HG02588 (cell line): ENCODE measurements at regions not wholly inside any gene's neighbourhood (a gene's known extent, or its start where the extent isn't known, plus 50 kb on each side); places are given as distances from the start of the nearest gene placed in this dataset.
"Not testable (repeated sequence)": the region's sequence is repeated elsewhere in the genome, so short reads cannot be mapped to it uniquely, and the experiment has no call there.

ENCODE experiments used
- ATAC-seq: cut with Tn5 transposase; IDR thresholded peaks from one replicate; pipeline ENCODE4 v1.9.1; 2021; ENCODE audit warnings: mild to moderate bottlenecking, moderate library complexity; ENCODE audit not compliant: unreplicated experiment

DNA sequence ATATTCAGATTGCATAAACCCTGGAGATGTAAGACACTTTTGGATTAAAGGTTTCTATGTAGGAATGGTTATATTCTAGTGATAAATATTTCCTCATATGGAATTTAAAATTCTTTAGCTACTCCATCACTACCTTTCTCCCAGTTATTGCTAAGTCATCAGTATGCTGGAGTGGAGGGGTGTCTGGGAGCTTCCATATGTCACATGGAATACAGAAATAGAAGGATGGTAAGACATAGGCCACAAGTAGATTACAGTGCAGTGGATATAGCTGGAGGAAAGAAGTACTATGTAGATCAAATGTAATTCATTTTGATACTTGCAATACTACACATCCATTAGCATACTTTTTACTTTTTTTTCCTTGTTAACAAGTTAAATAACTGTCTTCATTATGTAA, 428.4 kb downstream of the ARL4A start:
- no peak for ATAC-seq

DNA sequence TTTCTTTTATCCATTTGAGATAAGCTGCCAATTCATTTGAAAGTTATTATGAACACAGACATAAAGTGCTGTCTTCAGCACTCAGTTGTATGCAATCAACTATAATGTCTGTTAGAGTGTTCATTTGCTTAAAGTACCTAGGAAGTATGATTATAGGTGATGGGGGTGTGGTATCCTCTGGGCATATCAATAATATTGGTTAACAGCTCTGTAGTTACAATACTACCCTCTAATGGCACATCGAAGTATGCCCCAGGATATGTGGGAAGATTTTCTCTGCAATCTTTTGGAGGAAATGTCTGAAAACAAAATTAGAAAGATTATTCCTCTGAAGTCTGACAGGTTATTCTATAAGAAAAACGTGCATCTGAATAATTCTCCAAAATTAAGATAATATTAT, 429.7 kb downstream of the ARL4A start:
- no peak for ATAC-seq

DNA sequence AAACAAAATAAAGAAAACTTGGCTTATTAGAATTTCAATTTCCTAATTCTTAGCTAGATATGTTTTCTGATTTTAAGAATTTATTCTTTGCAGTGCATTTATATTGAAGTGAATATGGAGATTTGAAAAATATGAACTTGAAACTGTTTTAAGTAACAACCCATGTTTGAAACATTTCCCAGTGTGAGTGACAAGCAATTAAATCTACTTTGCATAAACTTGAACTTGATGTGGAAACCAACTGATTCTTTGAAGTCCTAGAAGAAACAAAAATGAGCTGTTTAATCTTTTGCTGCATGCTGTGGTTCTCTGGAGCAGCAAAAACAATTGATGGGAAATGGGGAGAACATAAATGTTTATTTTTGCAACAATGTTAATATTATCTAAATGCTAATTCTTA, 430.2 kb downstream of the ARL4A start:
- ATAC-seq, result no peak

DNA sequence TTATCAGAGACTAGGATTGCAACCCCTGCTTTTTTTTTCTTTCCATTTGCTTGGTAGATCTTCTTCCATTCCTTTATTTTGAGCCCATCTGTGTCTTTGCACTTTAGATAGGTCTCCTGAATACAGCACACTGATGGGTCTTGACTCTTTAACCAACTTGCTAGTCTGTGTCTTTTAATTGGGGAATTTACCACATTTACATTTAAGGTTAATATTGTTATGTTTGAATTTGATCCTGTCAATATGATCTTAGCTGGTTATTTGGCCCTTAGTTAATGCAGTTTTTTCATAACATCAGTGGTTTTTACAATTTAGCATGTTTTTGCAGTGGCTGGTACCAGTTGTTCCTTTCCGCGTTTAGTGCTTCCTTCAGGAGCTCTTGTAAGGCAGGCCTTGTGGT, 437.2 kb downstream of the ARL4A start:
- ATAC-seq, result not testable (repeated sequence)

DNA sequence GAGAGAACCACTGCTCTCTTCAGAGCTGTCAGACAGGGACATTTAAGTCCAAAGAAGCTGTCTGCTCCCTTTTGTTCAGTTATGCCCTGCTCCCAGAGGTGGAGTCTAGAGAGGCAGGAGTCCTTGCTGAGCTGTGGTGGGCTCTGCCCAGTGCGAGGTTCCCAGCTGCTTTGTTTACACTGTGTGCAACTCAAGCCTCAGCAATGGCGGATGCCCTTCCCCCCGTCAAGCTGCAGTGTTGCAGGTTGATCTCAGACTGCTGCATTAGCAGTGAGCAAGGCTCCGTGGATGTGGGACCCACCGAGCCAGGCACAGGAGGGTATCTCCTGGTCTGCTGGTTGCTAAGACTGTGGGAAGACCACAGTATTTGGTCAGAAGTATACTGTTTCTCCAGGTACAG, 438.9 kb downstream of the ARL4A start:
- no peak for ATAC-seq

DNA sequence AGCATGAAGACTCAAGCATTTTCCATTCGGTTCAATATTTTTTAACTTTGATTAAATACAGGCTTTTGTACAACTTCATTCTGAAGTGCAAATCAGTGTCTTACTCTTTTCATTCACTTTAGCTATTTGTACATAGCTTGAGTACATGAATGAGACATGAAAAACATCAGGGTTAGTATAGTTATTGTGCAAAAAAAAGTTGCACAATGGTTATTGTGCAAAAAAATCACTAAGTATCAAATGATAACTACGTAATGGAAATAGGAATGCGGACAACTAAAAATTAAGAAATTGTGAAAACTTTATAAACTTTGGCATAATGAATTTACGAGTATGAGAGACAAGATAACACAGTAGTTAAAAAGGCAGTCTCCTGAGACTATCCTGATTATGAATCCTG, 442.9 kb downstream of the ARL4A start:
- ATAC-seq, result no peak

DNA sequence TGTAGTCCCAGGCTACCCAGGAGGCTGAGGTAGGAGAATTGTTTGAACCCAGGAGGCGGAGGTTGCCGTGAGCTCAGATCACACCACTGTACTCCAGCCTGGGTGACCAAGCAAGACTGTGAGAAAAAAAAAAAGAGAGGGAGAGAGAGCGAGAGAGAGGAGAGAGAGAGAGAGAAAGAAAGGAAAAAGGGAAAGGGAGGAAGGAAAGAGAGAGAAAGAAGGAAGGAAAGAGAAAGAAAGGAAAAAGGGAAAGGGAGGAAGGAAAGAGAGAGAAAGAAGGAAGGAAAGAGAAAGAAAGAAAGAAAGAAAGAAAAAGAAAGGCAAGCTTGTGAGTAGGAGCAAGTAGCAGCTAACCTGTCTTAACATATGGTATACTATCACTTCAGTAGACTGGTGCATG, 443.5 kb downstream of the ARL4A start:
- not testable (repeated sequence) for ATAC-seq

DNA sequence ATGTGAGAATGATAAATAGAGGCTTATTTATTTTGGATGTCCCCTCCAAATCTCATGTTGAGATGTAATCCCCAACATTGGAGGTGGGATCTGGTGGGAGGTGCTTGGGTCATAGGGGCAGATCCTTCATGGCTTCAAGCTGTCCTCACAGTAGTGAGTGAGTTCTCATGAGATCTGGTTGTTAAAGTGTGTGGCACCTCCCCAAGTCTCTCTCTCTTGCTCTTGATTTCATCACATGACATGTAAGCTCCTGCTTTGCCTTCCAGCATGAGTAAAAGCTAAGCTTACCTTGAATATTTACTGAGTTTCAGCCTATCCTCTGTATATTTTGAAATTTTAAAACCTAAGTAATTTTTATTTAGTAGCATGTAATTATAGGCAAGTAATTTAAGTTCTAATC, 444.9 kb downstream of the ARL4A start:
- ATAC-seq, result no peak

DNA sequence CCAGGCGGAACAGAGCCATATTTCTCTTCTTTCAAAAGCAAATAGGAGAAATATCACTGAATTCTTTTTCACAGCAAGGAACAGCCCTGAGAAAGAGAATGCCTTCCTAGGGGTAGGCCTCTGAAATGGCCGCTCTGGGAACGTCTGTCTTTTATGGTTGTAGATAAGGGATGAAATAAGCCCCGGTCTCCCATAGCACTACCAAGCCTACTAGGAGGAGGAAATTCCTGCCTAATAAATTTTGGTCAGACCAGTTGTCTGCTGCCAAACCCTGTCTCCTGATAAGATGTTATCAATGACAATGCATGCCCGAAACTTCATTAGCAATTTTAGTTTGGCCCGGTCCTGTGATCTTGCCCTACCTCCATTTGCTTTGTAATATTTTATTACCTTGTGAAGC, 448.9 kb downstream of the ARL4A start:
- not testable (repeated sequence) for ATAC-seq

DNA sequence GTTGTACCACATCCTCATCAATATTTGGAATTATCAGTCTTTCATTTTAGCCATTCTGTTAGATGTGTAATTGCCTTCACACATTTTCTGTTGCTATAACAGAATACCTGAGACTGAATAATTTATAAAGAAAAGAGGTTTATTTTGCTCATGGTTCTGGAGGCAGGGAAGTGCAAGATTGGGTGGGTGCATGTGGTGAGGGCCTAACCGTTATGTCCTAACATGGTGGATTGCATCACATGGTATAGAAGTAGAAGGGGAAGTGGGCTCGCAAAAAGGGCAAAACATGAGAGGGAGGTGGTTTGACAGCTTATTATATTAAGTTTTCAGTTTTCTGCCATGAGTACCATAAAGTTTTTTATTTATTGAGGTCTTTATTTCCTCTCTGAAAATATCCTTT, 452.0 kb downstream of the ARL4A start:
- ATAC-seq, result no peak

DNA sequence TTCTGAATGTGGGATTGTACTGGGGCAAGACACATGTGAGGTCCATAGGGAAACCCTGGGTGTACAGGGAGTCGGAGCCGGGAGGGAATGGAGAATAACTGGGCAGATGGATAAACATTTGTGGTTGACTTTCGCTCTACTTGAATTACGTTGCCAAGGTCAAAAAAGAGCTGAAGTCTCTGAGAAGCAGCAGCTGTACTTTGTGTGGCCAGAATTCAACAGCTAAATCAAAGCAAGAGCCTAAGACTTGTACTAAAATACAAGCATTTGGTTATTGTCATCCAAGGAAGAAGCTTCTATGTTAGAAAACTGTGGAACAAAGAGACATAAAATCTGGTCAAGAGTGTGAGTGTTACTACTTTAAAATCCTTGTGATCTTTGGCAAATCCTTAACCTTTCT, 457.2 kb downstream of the ARL4A start:
- no peak for ATAC-seq

DNA sequence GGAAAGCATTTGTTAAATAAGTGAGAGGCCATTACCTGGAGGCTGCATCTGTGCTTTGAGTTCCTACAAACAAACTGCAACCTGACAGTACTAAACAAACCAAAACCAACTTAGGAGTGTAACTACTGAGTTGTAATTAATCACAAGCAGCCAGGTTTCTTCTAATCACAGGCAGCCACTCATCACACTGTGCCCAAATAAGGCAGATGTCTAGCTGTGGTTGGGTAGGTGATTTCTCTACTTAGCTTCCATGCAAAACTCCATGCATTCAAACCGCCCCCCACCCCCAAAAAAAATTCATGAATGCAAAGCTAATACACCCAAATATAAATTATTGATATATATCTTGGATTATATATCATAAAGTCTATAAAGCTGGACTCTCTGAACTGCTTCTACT, 461.1 kb downstream of the ARL4A start:
- no peak for ATAC-seq

DNA sequence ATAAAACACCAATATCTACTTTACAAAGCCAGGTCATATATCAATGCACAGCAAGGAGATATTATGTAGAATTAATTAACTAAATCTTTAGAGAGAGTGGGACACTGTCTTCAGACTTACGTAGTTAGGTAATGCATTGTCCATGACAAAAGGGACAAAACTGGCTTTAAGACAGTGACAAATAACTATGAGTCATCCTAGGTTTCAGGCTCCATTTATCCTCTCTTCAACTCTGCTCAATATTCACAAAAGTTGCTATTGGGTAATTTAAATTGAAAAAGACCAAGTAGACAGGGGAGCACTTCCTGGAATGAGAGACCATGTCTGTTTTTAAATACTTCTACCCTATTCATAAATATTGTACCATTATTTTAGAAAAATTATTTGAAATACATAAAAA, 464.5 kb downstream of the ARL4A start:
- no peak for ATAC-seq

DNA sequence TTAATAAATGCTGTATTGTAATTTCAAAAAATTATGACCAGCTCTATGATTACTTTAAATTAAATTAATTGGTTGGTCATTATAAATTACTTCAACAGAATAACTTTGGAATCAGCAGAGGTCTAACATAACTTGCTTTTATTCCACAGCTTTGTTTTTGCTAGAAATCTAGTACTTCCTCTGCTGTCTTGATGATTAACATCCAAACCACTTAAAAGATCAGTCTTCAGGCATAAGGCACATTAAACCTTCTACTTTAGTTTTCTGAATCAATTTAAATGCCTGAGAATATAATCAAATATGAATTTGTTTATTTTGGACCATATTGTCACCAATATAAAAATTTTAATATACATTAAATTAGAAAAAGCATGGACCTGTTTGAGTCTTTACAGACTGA, 465.3 kb downstream of the ARL4A start:
- no peak for ATAC-seq

DNA sequence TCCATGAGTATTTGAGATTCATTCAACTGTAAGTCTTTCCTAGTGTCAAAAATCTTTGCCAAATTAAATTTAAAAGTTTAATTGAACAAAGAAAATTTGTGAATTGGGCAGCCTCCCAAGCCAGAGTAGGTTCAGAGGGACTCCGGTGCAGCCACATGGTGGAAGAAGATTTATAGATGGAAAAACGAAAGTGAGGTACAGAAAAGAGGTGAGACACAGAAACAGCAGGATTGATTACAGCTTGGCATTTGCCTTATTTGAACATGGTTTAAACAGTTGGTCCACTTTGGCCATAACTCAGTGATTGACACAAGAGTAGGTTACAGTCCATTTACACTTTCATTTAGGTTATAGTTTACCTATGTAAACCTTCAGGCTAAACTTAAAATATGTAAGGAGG, 465.8 kb downstream of the ARL4A start:
- ATAC-seq, result no peak

DNA sequence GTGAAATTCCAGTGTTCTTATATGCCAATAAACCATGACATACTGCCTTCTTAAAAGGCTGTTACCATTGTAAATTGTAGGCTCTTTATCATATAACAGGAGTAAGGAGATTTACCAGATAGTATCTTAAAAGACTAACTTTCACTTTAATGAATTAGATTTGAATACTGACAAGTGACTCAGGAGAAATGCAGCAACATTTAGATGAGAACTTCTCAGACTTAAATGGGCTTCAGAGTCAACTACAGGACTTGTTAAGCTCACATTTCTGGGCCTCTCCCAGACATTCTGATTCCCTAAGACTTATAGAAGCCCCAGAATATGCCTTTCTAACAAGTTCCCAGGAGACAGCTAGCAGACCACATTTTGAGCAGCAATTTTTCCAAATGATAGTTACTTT, 466.3 kb downstream of the ARL4A start:
- no peak for ATAC-seq

DNA sequence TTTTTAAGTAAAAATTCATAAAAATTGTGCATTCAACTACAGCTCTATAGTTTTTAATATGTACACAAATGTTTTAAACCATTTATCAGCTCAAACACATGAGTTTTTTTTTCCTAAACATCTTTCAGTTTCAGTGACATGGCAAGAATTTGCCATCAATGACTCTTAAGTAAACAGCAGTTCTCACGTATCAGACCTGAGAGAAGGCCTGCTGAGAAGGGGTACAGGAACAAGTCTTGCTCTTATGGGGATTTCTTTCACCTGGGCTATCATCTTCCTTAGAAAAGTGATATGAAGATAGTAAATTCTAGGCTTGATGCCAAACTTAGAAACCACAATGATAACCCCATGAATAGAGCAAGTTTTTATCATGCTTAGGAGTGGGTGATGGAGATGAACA, 467.8 kb downstream of the ARL4A start:
- ATAC-seq, result no peak

DNA sequence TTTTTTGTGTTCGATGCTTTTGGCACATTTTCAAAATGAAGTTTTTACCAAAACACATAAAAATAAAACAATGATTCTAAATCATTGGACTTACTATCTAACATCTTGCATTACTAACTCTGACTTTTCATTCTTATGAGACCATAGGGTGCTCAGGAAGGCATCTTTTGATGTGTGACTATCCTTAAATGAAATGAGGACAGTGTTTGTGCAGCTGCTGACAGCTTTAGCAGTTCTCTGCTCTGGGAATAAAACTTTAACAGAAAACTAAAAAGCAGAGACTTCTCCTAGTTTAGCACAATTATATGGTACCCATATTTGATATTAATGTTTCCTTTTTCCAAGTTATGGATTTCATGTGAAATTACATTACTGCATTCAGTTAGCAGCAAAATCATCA, 471.6 kb downstream of the ARL4A start:
- ATAC-seq, result no peak

DNA sequence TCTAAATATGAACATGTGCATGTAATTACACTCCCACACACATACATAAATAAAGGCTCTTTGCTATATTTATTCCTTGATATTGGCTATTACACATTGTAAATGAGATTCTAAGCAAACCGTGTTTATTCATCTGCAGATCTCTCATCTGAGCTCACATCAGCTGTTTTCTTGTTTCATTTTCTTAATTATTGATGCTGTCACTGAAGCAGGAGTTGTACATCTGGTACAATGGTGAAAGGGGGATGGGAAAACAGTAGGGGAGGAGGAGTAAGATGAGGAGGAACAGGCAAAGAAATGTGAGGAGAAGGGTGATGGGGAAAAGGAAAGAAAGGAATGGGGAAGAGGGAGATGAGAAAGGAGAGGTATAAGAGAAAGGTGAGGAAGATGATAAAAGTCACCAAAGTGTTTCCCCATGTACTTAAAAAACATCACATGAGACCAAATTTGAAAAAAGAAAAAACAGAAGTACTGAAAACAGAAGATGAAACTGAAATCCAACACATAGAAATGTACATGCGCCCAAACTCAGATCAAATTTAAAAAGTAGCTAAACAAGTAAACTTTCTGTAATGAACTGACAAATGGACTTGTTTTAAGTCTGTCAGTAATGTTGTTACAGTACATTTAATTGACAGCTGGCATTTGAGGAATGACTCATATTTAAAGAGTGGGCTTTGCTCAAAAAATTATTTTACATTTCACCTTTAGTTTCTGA, 472.2 kb downstream of the ARL4A start:
- ATAC-seq, result no peak

DNA sequence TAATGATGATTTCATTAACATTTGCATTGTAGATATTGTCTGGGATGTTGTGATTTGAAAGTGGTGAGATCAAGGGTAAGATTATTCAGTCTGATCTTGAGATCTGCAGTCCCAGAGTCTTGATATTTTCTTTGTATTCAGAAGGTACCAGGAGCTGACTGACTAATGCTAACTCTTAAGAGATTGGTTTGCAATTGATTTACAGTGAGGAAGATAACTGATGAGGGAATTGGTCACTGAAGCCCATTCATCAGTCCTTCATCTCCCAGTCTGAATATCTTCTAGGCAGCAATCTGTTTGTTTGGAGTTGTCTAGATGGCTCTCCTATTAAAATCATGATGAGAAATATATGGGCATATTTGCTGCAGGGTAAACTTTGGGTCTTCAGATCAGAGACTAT, 473.7 kb downstream of the ARL4A start:
- no peak for ATAC-seq

DNA sequence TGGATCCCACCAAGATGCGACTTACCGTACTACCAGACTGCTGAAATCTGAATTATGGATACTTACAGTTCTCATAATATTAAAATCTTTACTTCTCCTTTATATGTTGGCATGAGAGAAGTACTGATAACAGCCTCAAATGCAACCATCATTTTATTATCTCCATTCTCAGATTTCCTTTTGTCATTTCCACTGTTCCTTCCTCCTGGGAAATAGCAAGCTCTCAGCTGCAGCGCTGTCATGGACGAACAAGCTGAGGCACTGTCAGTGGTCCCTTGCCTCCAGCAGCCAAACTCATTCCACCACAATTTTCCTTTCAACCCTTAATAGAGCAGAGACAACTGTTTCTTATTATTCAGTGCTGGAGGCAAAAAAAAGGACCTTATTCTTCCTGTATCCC, 478.4 kb downstream of the ARL4A start:
- ATAC-seq, result no peak

DNA sequence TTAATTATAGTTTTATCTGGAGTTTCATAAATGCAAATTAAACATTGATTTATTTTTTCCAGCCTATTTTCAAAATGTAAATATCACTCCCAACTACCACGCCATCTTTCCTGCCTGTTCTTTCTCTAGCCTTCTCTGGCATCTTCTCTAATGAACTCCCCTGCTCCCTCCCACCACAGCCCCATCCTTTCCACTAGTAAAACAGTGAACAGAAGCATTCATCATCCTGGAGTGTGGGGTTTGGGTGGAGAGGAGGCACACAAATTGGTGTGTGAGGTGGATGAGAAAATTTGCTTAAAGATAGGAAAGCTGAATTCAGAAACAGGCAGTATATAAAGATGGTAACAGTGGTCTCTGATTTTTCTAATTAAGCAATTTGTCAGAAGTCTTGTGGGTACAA, 479.4 kb downstream of the ARL4A start:
- ATAC-seq, result no peak

DNA sequence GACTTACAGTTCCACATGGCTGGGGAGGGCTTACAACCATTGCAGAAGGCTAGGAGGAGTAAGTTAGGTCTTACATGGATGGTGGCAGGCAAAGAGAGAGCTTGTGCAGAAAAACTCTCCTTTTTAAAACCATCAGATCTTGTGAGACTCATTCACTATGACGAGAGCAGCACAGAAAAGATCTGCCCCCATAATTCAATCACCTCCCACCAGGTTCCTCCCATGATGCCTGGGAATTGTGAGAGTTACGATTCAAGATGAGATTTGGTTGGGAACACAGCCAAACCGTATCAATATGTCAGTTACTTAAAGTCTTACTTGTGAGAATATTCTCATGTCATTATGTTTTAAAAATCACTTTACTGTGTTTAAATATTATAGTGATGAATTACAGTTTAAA, 481.9 kb downstream of the ARL4A start:
- ATAC-seq, result no peak
